ENCODE measurements at regions not wholly inside any gene's neighbourhood (a gene's known extent, or its start where the extent isn't known, plus 50 kb on each side); places are given as distances from the start of the nearest gene placed in this dataset.

- peaks cover 6 to 9% of the 10 kb centered on the region in 2 experiments for H3K4me1 Mint-ChIP-seq
- H3K4me3 Mint-ChIP-seq: no peak overlapping the region
- Histone ChIP-seq H3K4ac (ENCODE audit: low read depth, low read length) (no peak overlapping the region), H3K14ac (ENCODE audit: insufficient read depth, low read length) (no peak overlapping the region), H2BK12ac (ENCODE audit: insufficient read length, low read depth, low read length) (no peak overlapping the region), H2AK5ac (ENCODE audit: insufficient read length, low read length) (no peak overlapping the region), H3K23me2 (ENCODE audit: insufficient read length, low read depth, low read length, poor library complexity, severe bottlenecking) (no peaks in the 10 kb centered on the region), H4K8ac (replicated peaks; ENCODE audit: insufficient read length, low read depth, low read length) (no peak overlapping the region), H2BK5ac (ENCODE audit: insufficient read length, low read length) (no peak overlapping the region), H4K20me1 (ENCODE audit: control insufficient read depth, insufficient read depth, insufficient read length) (no peaks in the 10 kb centered on the region), H2BK20ac (ENCODE audit: low read depth, low read length, poor library complexity, severe bottlenecking) (no peak overlapping the region), H4K91ac (ENCODE audit: insufficient read length, low read depth, low read length) (no peak overlapping the region), H2AFZ (ENCODE audit: low read length) (no peak overlapping the region), H3K79me1 (ENCODE audit: insufficient read depth, low read depth, low read length, poor library complexity, severe bottlenecking) (no peaks in the 10 kb centered on the region), H3K23ac (ENCODE audit: insufficient read length, low read depth, low read length) (no peak overlapping the region), H3K27ac (ENCODE audit: insufficient read length, low read depth, low read length) (no peak overlapping the region), H3K18ac (ENCODE audit: insufficient read length, low read depth, low read length) (no peak overlapping the region), H3K27me3 (ENCODE audit: insufficient read depth, low read length) (no peaks in the 10 kb centered on the region), H4K5ac (ENCODE audit: insufficient read length, low read depth, low read length) (no peak overlapping the region), H3K79me2 (ENCODE audit: insufficient read depth, low read length) (no peaks in the 10 kb centered on the region), H3T11ph (ENCODE audit: low read length) (no peak overlapping the region), H3K56ac (ENCODE audit: insufficient read length, low read depth, low read length) (no peak overlapping the region), H3K9me3 (ENCODE audit: control insufficient read depth, low read depth, low read length) (no peaks in the 10 kb centered on the region), H2BK120ac (ENCODE audit: low read depth, low read length, poor library complexity, severe bottlenecking) (no peak overlapping the region), H3K4me1 (ENCODE audit: insufficient read depth, low read length) (no peaks in the 10 kb centered on the region), H3K4me2 (ENCODE audit: insufficient read depth, insufficient read length, low read length) (no peak overlapping the region), H3K9ac (ENCODE audit: extremely low read depth, insufficient read length, low read length) (no peak overlapping the region), H2BK15ac (ENCODE audit: low read depth, low read length) (no peak overlapping the region)
- no peaks in the 10 kb centered on the region for H3K9me3 Mint-ChIP-seq
- no peak for DNase-seq
- H3K27ac Mint-ChIP-seq: no peak overlapping the region
- no peaks in the 10 kb centered on the region for H3K36me3 Mint-ChIP-seq (ENCODE audit: insufficient read depth in 1 of 3, low read depth in 3 of 3)
- no CpG with 5 or more reads among the region's 10 CpGs for WGBS (ENCODE audit: extremely low coverage, insufficient read length, low lambda C conversion rate)
- no peak for TF ChIP-seq CTCF (conservative IDR thresholded peaks at IDR 0.05)
- H3K27me3 Mint-ChIP-seq (ENCODE audit: low read depth): peaks cover 1% of the 10 kb centered on the region; the same call in 1 of the 2 replicates
Observed at GRCh38 chr6:163745536-163746400, 331.2 kb downstream of the QKI start.

All from H9 (cell line).